ENCODE measurements at regions not wholly inside any gene's neighbourhood (a gene's known extent, or its start where the extent isn't known, plus 50 kb on each side); places are given as distances from the start of the nearest gene placed in this dataset.

DNA sequence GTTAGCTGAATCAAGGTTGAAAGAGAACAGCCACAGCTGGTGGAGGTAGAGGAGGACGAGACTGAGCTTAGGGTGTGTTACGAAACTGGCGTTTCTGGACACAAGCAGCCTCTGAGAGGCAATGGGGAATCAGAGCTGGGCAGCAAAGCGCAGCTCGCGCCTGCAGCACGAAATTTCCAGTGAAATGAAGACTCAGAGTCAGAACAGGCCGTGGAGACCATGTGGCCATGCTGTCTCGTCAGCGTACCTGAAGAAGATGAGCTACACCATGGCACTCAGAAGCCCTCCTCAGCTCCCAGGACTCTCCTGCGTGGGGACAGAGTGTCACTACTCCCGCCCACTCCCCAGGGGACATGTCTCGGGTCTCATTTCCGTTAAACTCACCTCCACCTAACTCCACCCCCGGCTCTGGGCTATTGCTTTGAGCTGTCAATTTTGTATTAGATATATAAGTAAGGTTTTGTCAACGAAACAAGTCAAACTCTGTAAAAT, 256.9 kb downstream of the ERMARD start:
- TF ChIP-seq, protein P1, sequence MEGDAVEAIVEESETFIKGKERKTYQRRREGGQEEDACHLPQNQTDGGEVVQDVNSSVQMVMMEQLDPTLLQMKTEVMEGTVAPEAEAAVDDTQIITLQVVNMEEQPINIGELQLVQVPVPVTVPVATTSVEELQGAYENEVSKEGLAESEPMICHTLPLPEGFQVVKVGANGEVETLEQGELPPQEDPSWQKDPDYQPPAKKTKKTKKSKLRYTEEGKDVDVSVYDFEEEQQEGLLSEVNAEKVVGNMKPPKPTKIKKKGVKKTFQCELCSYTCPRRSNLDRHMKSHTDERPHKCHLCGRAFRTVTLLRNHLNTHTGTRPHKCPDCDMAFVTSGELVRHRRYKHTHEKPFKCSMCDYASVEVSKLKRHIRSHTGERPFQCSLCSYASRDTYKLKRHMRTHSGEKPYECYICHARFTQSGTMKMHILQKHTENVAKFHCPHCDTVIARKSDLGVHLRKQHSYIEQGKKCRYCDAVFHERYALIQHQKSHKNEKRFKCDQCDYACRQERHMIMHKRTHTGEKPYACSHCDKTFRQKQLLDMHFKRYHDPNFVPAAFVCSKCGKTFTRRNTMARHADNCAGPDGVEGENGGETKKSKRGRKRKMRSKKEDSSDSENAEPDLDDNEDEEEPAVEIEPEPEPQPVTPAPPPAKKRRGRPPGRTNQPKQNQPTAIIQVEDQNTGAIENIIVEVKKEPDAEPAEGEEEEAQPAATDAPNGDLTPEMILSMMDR (conservative IDR thresholded peaks at IDR 0.05; ENCODE audit: low read depth, low read length): no peak
- DNase-seq (ENCODE audit: low read depth): no peak
- no peak overlapping the region for H3K4me3 ChIP-seq (ENCODE audit: low read depth, low read length)

GRCh38 chr6:170007468-170008293, 256.3 kb downstream of the ERMARD start:
- TF ChIP-seq, protein P1 (conservative IDR thresholded peaks at IDR 0.05; ENCODE audit: low read depth, low read length): no peak
- DNase-seq (ENCODE audit: low read depth): no peak
- H3K4me3 ChIP-seq (ENCODE audit: low read depth, low read length): no peak overlapping the region

- TF ChIP-seq, protein P1 (conservative IDR thresholded peaks at IDR 0.05; ENCODE audit: low read depth, low read length): no peak
- no peak overlapping the region for H3K4me3 ChIP-seq (ENCODE audit: low read depth, low read length)
- no peak for DNase-seq (ENCODE audit: low read depth)
Measured at GRCh38 chr6:170006900-170007467, 255.6 kb downstream of the ERMARD start.

DNA sequence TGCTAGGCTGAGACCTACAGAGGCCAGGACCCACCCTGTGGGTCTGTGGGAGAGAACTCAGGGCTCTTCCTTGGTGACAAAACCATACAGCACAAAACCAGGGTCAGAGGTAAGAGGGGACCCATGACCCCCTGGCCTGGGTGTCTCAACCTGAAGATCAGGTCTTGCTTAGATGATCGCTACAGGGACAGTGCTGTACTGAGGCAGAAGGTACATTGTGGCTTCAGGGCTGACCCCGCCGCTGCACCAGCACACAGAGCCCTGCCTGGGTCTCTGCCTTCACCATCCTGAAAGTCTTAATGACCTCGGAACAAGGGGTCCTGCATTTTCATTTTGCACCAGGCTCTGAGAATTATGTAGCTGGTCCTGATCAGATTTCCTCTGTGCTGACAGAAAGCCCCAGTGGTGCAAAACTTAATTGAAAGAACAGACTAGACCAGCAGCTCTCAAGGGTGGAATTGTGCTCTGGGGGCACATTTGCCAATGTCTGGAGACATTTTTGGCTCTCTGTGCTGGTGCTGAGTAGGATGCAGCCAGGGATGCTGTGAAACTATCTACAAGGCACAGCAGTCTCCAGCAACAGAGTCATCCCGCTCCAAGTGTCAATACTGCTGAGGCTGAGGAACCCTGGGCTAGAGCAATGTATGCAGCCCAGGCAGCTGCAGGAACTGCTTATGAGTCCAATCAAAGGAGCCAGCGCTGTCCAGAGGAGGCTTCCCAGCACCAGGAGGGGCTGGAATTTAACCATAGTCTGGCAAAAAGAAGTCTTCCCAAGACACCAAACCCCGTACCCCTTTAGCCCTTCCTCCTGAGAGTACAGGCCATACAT, 254.9 kb downstream of the ERMARD start:
- TF ChIP-seq, protein P1 (conservative IDR thresholded peaks at IDR 0.05; ENCODE audit: low read depth, low read length): no peak
- H3K4me3 ChIP-seq (ENCODE audit: low read depth, low read length): no peak overlapping the region
- no peak for DNase-seq (ENCODE audit: low read depth)

DNA sequence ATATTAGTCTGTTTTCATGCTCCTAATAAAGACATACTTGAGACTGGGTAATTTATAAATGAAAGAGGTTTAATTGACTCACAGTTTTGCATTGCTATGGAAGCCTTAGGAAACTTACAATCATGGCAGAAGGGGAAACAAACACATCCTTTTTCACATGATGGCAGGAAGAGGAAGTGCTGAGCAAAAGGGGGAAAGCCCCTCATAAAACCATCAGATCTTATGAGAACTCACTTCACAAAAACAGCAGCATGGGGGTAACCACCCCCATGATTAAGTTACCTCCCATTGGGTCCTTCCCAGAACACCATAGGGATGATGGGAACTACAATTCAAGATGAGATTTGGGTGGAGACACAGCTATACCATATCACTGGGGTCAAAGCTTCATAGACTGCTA, 254.2 kb downstream of the ERMARD start:
- TF ChIP-seq, protein P1 (conservative IDR thresholded peaks at IDR 0.05; ENCODE audit: low read depth, low read length): no peak
- no peak overlapping the region for H3K4me3 ChIP-seq (ENCODE audit: low read depth, low read length)
- DNase-seq (ENCODE audit: low read depth): no peak

DNA sequence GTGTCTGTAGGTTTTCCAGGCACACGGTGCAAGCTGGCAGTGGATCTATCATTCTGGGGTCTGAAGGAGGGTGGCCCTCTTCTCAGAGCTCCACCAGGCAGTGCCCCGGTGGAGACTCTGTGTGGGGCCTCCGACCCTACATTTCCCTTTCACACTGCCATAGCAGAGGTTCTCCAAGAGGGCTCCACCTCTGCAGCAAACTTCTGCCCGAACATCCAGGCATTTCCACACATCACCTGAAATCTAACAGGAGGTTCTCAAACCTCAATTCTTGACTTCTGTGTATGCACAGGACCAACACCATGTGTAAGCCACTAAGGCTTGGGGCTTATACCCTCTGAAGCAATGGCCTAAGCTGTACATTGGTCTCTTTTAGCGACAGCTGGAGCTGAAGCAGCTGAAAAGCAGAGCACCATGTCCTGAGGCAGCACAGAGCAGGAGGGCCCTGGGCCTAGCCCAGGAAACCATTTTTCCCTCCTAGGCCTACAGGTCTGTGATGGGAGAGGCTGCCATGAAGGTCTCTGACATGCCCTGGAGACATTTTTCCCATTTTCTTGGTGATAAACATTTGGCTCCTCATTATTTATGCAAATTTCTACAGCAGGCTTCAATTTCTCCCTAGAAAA, 253.3 kb downstream of the ERMARD start:
- no peak overlapping the region for H3K4me3 ChIP-seq (ENCODE audit: low read depth, low read length)
- DNase-seq (ENCODE audit: low read depth): no peak
- TF ChIP-seq, protein P1 (conservative IDR thresholded peaks at IDR 0.05; ENCODE audit: low read depth, low read length): no peak
